Activated CD4-positive, alpha-beta T cell treated with anti-CD3 and anti-CD28 coated beads, Interleukin-2, amount 50 U/mL, for 24 hours (primary cell): ENCODE measurements at regions not wholly inside any gene's neighbourhood (a gene's known extent, or its start where the extent isn't known, plus 50 kb on each side); places are given as distances from the start of the nearest gene placed in this dataset.

Experiments
- DNase-seq, 2 donors: peaks; one replicate each; pipeline ENCODE4 v3.0.0-alpha.2; 2020; ENCODE audit warnings: low read depth in 1 of 2, low spot score in 1 of 2

GRCh38 chr3:28727307-28727706, 378.7 kb upstream of the AZI2 start:
- no peak for DNase-seq

DNA sequence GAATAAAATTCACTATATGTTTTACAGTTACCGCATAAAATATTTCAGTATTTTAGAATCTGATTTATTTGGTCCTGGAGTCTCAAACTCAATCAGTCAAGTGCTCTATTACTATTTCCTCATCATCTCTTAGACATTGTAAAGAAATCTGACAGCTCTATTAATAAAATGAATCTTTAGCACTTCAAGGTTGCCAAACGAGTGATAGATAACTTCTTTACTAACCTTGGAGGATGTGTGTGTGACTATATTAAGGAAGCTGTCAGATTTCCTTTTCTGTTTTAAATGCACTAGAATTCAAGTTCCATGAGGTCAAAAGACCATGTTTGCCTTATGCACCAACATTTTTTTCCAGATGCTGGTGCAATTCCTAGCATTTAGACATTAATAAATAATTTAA, 389.8 kb upstream of the AZI2 start:
- DNase-seq, result no peak

DNA sequence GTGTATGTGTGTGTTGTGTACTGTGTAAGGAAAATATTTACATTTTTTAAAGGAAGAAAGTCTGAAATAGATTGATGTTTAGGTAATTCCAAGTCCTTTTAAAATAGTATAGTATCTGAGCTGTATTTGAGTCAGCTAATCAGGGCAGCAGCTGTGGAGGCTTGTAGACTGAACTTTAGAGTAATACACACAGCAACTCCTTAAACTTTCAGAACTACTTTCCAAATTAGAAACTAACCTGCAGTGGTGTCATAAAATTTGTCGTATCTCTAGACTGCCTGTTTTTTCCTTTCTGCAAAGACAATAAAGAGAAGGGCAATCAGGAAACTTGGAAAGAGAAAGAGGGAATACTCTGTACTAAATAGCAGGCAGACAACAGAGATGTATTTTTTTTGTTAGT, 391.0 kb upstream of the AZI2 start:
- no peak for DNase-seq

DNA sequence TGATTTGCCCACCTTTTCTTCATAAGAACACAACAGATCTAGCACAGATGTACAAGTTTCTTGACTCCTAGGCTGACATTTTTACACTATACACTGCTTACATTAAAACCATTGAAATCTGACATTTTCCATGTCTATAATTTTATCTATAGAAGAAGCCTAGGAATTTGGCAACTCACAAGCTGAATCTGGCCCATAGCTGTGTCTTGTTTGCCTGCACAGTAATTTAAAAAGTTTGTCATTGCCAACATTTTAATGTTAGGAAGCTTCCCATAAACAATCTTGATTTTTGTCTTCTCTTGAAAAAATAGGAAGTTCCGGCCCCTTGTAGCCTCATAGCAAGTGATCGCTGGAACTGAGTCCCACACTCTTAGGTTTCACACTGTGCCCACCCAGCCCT, 394.6 kb upstream of the AZI2 start:
- no peak for DNase-seq

DNA sequence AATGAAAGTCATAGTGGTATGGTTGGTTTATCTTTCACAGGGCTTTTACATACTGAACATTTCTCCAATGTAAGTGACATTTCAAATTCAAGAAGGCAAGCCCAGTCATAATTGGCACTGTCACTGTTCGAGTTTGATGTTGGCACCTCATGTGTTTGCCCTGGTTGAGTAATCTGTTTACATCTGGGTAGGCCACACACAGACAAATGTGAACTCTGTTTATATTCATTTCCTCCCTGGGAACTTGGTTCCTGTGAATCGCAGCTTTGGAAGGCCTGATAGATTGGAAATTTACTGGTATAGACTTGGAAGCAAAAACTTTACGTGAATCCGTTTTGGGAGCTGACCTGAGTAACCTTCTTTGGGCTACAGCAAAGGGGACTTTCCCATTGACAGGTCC, 395.2 kb upstream of the AZI2 start:
- DNase-seq, result no peak

DNA sequence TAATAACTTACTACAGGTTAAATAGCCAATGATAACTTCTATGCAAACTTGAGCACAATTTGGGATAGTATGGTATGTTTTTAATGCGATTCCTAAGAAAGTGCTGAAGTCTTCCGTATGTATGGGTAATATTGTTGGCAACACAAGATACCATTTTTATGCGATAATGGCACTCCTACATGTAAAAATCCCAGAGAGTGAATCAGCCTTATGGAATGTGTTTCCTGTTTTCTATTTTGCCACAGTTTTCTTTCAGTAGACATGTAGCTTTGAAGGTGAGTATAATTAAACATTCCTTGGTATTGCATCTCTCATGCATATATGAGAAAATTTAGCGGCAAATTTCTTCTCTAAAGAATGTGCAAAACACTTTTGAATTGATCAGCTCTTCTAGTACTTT, 396.8 kb upstream of the AZI2 start:
- DNase-seq, result no peak

DNA sequence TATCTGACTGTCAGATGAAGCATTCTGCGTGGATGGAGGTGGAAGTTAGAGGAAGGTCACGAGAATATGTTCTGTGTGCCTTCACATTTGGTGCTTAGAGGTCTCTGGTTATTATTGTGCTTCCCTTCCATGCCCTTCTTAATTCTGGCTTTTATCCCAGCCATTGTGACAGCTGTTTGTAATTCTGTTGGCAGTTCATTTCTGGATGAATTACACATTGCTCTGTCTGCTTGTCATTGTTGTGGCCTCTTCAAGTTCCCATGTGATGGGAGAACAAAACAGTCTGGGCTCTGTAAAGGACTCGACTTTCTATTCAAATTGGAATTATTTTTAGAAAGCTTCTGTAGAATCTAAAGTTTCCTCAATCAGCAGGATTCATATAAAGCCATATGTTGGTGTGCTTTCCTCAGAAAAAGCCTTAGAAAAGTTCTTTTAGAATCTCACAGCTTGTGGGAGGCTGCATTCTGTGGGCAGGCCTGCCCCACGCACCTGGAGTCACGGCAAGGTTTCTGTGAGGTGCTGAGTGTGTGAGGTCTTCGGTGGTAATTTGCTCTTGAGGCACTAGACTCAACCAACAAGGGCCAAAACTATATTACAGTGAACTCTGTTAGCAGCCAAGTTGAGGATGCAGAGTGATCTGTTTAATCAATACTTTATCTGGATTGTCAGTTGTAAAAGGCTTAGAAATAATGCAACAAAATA, 397.4 kb upstream of the AZI2 start:
- DNase-seq, result no peak

- no peak for DNase-seq
Observed at GRCh38 chr3:28746990-28747389, 398.4 kb upstream of the AZI2 start.

- no peak for DNase-seq
Observed at GRCh38 chr3:28751864-28752263, 403.2 kb upstream of the AZI2 start.

DNA sequence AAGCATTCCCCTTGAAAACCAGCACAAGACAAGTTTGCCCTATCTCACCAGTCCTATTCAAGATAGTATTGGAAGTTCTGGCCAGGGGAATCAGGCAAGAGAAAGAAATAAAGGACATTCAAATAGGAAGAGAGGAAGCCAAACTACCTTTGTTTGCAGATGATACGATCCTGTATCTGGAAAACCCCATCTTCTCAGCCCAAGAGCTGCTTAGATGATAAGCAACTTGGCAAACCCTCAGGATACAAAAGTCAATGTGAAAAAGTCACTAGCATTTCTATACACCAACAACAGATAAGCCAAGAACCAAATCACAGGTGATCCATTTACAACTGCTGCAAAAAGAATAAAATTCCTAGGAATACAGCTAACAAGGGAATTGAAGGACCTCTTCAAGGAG, 403.7 kb upstream of the AZI2 start:
- DNase-seq, result no peak

- DNase-seq, result no peak
Observed at GRCh38 chr3:28756056-28756455, 407.4 kb upstream of the AZI2 start.

DNA sequence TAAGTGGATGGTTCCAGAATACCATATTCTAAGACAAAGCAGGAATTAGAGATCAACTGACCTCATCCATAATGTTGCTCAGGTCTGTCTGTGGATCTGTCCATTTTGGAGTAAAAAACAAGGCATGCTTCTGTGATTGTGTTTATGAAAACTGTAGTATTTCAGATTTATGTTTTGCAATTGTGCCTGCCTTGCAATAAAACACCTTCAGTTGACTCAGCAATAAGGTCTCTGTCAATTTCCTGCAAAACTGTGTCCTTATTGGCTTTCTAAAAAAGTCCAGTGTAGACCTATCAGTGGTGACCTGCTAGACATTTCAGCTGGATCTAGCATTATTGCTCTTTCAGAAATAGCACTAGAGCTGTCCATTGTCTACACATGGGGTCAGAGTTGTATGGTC, 409.5 kb upstream of the AZI2 start:
- DNase-seq, result no peak

GRCh38 chr3:28761375-28761774, 412.8 kb upstream of the AZI2 start:
- DNase-seq, result no peak

GRCh38 chr3:28765194-28765593, 416.6 kb upstream of the AZI2 start:
- DNase-seq, result no peak

DNA sequence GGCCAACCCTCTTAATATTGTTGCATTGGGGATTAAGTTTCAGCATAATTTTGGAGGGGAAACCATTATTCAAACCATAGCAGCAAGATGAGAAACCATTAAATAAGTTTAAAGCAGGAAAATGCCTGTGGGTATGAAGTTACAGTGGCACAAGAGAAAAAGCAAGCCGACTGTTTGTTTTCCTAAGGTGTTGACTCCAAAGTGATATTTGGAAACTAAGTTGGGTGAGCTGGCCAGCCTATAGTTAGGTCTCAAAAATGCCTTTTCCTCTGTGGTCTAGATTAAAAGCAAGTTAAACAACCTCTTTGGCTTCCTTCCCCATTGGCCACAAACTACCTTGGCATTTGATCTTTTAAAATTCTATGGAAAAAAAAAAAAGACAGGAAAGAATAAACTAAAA, 419.8 kb upstream of the AZI2 start:
- DNase-seq, result no peak

DNA sequence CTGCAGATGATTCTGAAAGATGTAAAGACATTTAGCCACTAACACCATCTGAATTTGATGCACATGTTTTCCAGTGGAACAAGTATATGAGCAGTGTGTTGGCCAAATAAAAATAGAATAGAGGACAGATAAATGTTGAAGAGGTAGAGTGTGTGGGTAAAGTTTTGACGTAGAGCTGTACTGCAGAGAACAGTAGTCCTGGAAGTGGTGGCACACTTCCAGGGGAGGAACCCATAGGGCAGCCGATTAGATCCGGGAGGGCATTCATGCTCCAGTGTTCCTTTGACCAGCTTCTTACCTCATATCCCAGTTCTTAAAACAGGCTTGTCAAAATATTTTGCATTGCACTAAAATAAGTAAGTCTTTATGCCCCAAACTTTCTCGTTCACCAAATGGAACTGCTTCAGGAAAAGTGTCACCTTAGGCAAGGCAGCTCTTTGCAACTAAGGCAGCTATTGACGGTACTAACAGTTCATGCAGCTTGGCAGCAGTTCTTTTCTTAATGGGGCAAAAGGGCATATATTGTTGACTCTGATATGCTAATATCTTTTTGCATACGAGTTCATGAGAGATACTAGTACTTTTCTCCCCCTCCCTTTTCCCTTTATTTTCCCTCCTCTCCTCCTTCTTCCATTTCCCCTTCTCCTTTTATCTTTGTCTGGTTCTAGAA, 429.3 kb upstream of the AZI2 start:
- DNase-seq, result no peak

GRCh38 chr3:28780480-28780879, 431.9 kb upstream of the AZI2 start:
- no peak for DNase-seq

DNA sequence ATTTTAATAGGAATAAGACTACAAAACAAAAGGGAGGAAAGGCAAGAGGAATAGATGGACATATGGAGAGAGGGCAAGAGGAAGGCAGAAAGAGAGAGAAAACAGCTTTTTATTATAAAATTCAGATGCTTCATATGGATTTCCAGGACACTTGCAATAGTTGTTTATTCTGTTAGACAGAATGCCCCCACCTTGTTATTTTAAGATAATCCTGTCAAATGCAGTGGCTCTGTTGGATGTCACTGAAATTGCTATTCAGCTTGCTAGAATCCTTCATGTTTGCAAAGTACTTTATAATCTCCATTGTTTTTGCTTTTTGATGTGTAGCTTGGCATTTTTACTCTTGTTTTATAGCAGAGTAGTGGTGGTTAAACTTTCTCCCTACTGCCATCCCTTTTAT, 432.4 kb upstream of the AZI2 start:
- no peak for DNase-seq

- no peak for DNase-seq
Observed at GRCh38 chr3:28786446-28786845, 437.8 kb upstream of the AZI2 start.

DNA sequence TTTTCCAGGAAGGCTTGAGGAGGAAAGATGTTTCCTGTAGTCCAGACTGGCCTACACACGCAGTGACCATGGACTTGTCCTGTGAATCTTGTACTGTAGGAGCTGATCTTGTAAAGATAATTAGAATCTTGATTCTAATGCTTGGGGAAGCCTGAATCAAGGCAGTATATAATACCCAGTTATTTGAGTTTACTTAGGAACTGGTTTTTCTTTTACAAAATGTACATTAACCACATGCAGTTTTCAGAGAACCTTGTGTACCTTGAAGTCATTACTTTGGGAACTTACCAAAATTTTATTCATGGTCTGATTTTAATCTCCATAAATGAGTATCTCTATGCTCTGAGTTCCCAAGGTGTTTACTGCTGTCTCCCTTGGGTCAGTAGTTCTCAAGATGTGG, 439.9 kb upstream of the AZI2 start:
- DNase-seq, result no peak

DNA sequence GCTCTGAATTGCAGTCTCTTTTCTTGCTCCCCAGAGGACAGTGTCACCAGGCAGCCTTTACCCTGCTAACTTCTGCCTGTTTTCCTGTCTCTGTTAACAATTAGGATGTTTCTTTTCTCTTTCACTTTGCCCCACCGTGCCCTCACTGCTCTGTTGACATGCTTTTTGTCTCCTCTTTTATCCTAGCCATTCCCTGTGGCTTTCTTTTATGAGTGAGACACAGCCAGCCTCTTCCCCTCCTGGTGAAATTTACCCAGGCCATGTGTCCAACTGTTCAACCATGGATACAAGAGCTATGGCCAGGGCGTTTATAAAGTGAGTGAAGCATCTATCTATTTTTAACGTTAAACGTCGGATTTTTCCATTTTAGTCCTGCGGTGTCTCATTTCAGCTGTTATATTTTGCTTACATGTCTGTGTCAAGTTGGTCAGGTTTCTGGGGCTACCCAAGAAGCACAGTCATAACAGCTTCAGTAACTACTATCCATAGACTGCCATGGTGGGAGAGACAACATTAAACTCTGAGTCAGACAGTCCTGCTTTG, 443.2 kb upstream of the AZI2 start:
- DNase-seq, result no peak

DNA sequence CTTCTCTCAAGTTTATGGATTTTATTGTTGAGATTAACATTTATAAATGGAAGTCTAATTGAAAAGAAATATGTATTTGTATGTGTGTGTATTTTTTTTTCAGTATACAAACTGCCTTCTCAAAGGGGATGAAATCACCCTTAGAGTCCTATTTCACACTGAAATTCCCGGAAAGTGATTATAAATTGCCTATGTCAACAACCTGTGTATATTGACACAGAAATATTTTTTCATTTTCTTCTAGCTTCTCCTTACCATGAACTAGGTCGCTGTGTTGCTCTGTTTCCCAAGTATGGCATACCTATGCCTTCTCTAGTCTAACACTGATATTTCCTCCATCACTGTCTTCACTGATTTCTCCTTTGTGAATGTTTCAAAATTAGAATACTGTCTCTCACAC, 444.0 kb upstream of the AZI2 start:
- DNase-seq, result no peak

GRCh38 chr3:28799084-28799483, 450.5 kb upstream of the AZI2 start:
- no peak for DNase-seq
